ENCODE measurements at regions not wholly inside any gene's neighbourhood (a gene's known extent, or its start where the extent isn't known, plus 50 kb on each side); places are given as distances from the start of the nearest gene placed in this dataset.

- Histone ChIP-seq H3K9ac (ENCODE audit: low read depth, low read length, poor library complexity, severe bottlenecking) (no peak overlapping the region), H3K9me2 (replicated peaks; ENCODE audit: low read depth, low read length) (no peaks in the 10 kb centered on the region), H3K4me2 (ENCODE audit: low read depth, low read length, poor library complexity, severe bottlenecking) (no peak overlapping the region), H3F3A (ENCODE audit: low read depth) (no peaks in the 10 kb centered on the region), H3K4me1 (ENCODE audit: insufficient read depth, low read length, poor library complexity, severe bottlenecking) (peaks cover 16% of the 10 kb centered on the region), H2AFZ (ENCODE audit: low read length) (no peak overlapping the region), H3K79me2 (ENCODE audit: insufficient read depth, low read length) (no peaks in the 10 kb centered on the region), H3K27me3 (ENCODE audit: insufficient read depth, low read length, poor library complexity, severe bottlenecking) (no peaks in the 10 kb centered on the region), H3K36me3 (ENCODE audit: insufficient read depth, low read length) (no peaks in the 10 kb centered on the region), H4K20me1 (ENCODE audit: insufficient read depth, low read length, poor library complexity, severe bottlenecking) (no peaks in the 10 kb centered on the region), H3K4me3 (ENCODE audit: low read length, poor library complexity, severe bottlenecking) (no peak overlapping the region), H3K9me3 (ENCODE audit: insufficient read depth, low read depth, low read length) (peaks cover 9% of the 10 kb centered on the region; the same call in 1 of the 2 replicates)
- no peak for TF ChIP-seq EZH2phosphoT487 (IDR thresholded peaks at IDR 0.05; ENCODE audit: borderline replicate concordance)
- TF ChIP-seq CTCF (conservative IDR thresholded peaks at IDR 0.05; ENCODE audit: low read length), result no peak
These were observed 248.0 kb downstream of the CASP12 start for GRCh38 chr11:104650234-104650633.

GRCh38 chr11:104649002-104649401 is 249.3 kb downstream of the CASP12 start:
- no peaks in the 10 kb centered on the region for H4K20me1 ChIP-seq (ENCODE audit: insufficient read depth, low read length, poor library complexity, severe bottlenecking)
- H3K4me1 ChIP-seq (ENCODE audit: insufficient read depth, low read length, poor library complexity, severe bottlenecking), result peaks cover 16% of the 10 kb centered on the region
- no peaks in the 10 kb centered on the region for H3K9me2 ChIP-seq (replicated peaks; ENCODE audit: low read depth, low read length)
- H3K27me3 ChIP-seq (ENCODE audit: insufficient read depth, low read length, poor library complexity, severe bottlenecking), result no peaks in the 10 kb centered on the region
- no peak for TF ChIP-seq EZH2phosphoT487 (IDR thresholded peaks at IDR 0.05; ENCODE audit: borderline replicate concordance)
- TF ChIP-seq CTCF (conservative IDR thresholded peaks at IDR 0.05; ENCODE audit: low read length), result no peak
- no peak overlapping the region for H2AFZ ChIP-seq (ENCODE audit: low read length)
- no peak overlapping the region for H3K4me2 ChIP-seq (ENCODE audit: low read depth, low read length, poor library complexity, severe bottlenecking)
- no peak overlapping the region for H3K9ac ChIP-seq (ENCODE audit: low read depth, low read length, poor library complexity, severe bottlenecking)
- no peaks in the 10 kb centered on the region for H3F3A ChIP-seq (ENCODE audit: low read depth)
- no peak overlapping the region for H3K4me3 ChIP-seq (ENCODE audit: low read length, poor library complexity, severe bottlenecking)
- H3K36me3 ChIP-seq (ENCODE audit: insufficient read depth, low read length), result no peaks in the 10 kb centered on the region
- H3K79me2 ChIP-seq (ENCODE audit: insufficient read depth, low read length), result no peaks in the 10 kb centered on the region
- H3K9me3 ChIP-seq (ENCODE audit: insufficient read depth, low read depth, low read length), result peaks cover 9% of the 10 kb centered on the region; the same call in 1 of the 2 replicates

- no peaks in the 10 kb centered on the region for H4K20me1 ChIP-seq (ENCODE audit: insufficient read depth, low read length, poor library complexity, severe bottlenecking)
- no peak for TF ChIP-seq EZH2phosphoT487 (IDR thresholded peaks at IDR 0.05; ENCODE audit: borderline replicate concordance)
- no peak for TF ChIP-seq CTCF (conservative IDR thresholded peaks at IDR 0.05; ENCODE audit: low read length)
- H3K9me3 ChIP-seq (ENCODE audit: insufficient read depth, low read depth, low read length), result peaks cover 5% of the 10 kb centered on the region; the same call in 1 of the 2 replicates
These were observed 252.7 kb downstream of the CASP12 start for GRCh38 chr11:104645261-104646222.

More at GRCh38 chr11:104645261-104646222, 252.7 kb downstream of the CASP12 start:
- no peaks in the 10 kb centered on the region for H3K79me2 ChIP-seq (ENCODE audit: insufficient read depth, low read length)
- peaks cover 4% of the 10 kb centered on the region for H3K4me1 ChIP-seq (ENCODE audit: insufficient read depth, low read length, poor library complexity, severe bottlenecking)
- no peak overlapping the region for H2AFZ ChIP-seq (ENCODE audit: low read length)
- no peaks in the 10 kb centered on the region for H3F3A ChIP-seq (ENCODE audit: low read depth)
- H3K9ac ChIP-seq (ENCODE audit: low read depth, low read length, poor library complexity, severe bottlenecking), result no peak overlapping the region
- no peaks in the 10 kb centered on the region for H3K36me3 ChIP-seq (ENCODE audit: insufficient read depth, low read length)
- H3K9me2 ChIP-seq (replicated peaks; ENCODE audit: low read depth, low read length), result no peaks in the 10 kb centered on the region
- H3K27me3 ChIP-seq (ENCODE audit: insufficient read depth, low read length, poor library complexity, severe bottlenecking), result no peaks in the 10 kb centered on the region
- no peak overlapping the region for H3K4me3 ChIP-seq (ENCODE audit: low read length, poor library complexity, severe bottlenecking)
- no peak overlapping the region for H3K4me2 ChIP-seq (ENCODE audit: low read depth, low read length, poor library complexity, severe bottlenecking)

All from Loucy (cell line).